GM12874 (cell line): ENCODE measurements at regions not wholly inside any gene's neighbourhood (a gene's known extent, or its start where the extent isn't known, plus 50 kb on each side); places are given as distances from the start of the nearest gene placed in this dataset.

ENCODE experiments used
- TF ChIP-seq, protein P1 (sequence below): IDR thresholded peaks from 2 replicates; pipeline ENCODE4 v1.5.1; 2011; ENCODE audit warnings: low read depth, mild to moderate bottlenecking, control low read depth, low read length, moderate library complexity; ENCODE audit not compliant: insufficient read depth

DNA sequence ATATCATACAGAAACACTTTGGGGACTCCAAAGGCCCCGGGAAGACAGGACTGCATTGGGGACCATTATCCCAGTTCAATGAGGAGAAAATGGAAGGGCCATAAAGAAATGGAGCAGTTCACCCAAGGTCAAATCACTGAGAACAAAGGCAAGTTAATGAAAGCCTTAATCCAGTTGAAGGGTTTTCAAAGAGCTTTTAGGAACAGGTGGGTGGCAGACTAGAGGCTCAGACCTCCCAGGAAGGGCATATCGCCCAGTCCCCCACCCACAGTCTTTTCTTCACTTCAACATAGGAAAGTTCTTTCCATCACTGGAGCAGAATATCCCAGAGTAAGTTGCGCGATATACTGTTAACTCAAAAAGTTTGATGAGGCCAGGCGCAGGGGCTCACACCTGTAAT, 136.1 kb upstream of the CCND2 start:
- TF ChIP-seq, protein P1, sequence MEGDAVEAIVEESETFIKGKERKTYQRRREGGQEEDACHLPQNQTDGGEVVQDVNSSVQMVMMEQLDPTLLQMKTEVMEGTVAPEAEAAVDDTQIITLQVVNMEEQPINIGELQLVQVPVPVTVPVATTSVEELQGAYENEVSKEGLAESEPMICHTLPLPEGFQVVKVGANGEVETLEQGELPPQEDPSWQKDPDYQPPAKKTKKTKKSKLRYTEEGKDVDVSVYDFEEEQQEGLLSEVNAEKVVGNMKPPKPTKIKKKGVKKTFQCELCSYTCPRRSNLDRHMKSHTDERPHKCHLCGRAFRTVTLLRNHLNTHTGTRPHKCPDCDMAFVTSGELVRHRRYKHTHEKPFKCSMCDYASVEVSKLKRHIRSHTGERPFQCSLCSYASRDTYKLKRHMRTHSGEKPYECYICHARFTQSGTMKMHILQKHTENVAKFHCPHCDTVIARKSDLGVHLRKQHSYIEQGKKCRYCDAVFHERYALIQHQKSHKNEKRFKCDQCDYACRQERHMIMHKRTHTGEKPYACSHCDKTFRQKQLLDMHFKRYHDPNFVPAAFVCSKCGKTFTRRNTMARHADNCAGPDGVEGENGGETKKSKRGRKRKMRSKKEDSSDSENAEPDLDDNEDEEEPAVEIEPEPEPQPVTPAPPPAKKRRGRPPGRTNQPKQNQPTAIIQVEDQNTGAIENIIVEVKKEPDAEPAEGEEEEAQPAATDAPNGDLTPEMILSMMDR, result no peak

DNA sequence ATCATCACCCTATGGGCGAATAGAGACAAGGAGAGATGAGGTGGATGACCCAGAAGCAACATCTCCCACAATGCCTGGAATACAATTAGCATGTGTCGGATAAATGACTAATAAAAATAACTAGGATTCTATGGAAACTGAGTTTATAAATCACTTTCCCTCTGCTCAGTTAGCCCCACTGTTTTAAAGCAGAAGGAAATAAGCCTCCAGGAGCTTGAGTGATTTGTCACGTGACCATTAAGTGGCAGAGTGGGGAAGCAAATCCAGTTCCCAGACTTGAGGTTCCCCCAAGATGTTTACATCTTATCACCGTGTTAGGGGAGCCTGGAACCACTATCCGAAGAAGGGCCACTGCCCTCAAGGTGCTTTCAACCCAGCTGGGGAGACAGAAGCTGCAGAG, 136.5 kb upstream of the CCND2 start:
- TF ChIP-seq, protein P1, result no peak

DNA sequence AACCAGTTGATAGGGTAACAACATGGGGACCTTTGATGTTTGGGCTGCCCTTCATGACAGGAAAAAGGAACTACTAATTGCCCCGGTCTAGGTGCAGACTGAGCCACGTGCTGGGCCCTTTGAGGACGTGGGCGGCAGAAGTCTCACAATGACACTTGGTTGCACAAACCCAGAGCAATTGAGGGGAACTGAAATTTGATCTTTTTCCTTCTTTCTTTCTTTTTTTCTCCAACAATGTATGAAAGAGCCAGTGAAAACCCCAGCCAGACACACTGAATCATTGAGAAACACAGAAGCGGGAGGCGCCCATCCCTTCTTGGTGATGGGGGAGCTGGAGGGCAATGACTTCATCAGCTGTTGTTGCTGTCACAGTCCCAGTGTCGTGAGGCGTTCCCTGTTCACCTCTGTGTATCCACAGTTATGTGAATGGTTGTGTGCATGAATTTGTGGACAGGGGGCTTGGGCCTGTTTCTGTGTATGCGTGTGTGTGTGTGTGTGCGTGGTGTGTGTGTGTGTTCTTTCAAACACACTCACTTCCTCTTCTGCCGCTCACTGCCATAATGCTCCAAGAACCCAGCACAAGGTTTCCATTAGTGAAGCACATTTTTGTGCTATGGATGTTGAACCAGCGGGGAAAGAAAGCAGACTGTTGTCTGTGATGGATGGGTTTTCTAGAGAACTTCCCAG, 137.5 kb upstream of the CCND2 start:
- TF ChIP-seq, protein P1, result no peak

DNA sequence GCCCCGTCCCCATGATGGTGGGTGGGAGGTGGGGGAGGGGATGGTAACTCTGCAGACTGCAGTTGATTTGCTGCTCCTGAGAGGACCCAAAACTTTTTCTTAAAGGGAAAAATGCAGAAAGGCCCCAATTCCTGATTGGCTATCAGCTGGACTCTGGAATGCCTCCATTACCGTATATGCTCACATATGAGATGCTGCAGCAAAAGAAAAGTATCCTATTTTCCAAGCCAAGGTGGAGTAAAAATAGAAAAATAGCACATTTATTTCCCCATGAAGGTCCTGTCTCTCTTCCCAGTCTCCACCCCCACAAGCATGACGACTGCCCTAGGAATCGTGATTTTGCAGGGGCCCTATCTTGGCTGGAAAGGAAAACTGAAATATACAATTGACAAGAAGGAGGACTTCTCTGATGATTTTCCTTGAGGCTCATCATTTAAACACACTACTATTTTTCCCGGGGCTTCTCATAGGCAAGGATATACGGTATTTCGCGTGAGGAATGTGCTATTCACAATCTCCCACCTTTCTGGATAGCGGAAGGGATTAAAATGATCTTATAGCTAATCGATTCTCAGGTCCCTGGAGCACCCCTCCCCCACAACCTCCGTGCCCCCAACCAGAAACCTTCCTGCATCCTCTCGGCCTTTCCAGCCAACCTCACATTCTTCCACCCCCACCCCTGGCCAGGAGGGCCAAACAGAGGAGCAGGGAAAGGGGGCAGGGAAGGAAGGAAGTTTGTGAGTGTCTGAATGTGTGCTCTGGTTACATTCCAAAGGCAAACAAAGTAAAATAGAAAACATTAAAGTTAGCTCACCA, 138.9 kb upstream of the CCND2 start:
- TF ChIP-seq, protein P1, result no peak

DNA sequence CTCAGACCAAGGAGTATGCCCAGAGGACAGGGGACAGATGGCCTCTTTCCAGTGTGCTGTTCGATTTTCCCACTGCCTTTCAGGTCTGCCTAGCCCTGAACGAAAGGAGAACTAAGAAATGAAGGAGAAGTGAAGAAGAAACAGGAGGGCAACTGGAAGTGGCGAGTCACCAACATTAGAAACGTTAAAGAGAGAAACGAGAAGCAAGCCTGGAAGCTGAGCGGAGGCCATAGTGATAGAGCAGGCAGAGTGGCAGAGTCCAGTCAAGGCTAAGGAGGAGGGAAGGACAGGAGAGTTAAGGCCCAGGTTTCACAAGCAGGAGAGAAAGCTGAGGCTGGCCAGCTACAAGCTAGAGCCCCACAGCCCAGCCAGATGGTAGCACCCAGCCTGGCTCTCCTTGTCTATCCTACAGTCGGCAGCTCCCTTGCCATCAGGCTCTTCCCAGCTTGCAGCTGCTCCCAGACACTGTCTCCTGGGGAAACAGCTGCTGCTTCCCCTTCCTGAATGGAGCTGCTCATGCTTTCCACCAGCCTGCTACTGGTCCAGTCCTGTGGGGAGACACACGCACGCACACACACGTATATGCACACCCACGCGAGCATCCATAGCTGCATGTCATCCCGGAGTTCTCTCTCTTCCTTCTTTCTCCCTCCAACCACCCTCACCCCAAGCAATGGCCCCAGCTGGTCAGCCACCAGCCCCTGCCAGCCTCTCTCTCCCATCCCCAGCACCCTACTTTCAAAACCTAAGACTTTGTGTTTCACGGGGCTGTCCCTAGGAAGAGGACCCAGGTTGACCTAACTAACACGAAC, 139.7 kb upstream of the CCND2 start:
- TF ChIP-seq, protein P1, result no peak

DNA sequence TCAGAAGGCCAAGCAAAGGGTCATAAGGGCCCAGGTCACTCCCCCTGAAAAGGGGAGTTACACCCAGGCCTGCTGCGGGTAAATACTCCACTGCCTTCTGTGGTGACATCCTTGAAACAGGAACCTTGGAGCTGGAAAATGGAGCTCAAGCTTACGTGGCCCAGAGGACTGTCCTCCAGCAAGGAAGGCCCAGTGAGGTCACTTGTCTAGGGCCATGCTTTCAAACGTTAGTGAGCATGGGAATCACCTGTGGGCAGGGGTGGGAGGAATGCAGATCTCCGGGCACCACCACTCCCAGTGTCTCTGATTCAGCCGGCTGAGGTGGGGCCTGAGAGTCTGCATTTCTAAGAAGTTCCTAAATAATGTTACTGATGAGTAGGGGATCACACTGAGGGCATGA, 140.5 kb upstream of the CCND2 start:
- TF ChIP-seq, protein P1, result no peak

DNA sequence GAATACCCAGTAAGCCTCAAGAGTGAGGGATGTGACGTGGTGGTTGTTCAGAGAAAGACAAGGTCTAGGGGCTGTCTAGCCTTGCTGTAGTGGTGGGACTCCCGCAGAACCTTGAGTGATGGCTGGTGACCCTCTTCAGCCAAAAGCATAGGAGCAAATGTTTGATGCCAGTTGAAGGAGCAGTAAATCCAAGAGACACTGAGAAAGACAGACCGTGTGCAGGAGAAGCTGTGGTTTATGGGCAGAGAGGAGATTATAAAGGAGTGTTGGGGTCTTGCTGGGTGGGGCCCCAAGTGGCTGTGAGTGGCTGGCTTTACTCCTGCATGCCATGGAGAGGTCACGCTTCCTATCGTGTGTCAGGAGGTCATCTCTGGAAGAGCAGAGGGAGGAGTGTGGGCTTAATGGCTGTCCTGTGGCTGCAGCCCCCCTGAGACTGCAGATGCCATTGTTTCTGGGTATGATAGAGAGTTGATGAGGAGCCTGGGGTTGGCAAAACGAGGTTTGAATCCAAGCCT, 152.0 kb upstream of the CCND2 start:
- TF ChIP-seq, protein P1, result no peak
